GDM1 (cell line): ENCODE measurements at regions not wholly inside any gene's neighbourhood (a gene's known extent, or its start where the extent isn't known, plus 50 kb on each side); places are given as distances from the start of the nearest gene placed in this dataset.

Experiments used
- DNase-seq: peaks from one replicate; lab custom pipeline; 2025; lab: John Stamatoyannopoulos, UW

DNA sequence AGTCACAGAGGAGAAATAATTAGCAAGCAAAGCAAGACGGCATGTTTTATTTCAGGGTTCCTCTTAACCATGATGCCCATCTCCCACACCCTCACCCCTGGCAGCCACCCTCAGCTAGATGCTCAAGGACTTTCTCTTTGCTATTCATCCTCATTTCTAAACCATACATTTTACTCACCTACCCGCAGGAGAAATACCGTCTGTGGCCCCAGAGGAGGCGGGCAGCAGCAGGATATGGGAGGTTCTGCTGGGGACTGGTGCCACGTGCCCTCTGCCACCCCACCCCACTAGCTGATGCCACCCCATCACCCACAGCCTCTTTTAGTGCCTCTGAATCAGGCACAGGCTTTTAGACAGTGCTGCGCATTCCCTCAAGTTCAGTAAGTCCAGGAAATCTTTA lies 168.7 kb upstream of the ITGB1 start:
- no peak for DNase-seq

DNA sequence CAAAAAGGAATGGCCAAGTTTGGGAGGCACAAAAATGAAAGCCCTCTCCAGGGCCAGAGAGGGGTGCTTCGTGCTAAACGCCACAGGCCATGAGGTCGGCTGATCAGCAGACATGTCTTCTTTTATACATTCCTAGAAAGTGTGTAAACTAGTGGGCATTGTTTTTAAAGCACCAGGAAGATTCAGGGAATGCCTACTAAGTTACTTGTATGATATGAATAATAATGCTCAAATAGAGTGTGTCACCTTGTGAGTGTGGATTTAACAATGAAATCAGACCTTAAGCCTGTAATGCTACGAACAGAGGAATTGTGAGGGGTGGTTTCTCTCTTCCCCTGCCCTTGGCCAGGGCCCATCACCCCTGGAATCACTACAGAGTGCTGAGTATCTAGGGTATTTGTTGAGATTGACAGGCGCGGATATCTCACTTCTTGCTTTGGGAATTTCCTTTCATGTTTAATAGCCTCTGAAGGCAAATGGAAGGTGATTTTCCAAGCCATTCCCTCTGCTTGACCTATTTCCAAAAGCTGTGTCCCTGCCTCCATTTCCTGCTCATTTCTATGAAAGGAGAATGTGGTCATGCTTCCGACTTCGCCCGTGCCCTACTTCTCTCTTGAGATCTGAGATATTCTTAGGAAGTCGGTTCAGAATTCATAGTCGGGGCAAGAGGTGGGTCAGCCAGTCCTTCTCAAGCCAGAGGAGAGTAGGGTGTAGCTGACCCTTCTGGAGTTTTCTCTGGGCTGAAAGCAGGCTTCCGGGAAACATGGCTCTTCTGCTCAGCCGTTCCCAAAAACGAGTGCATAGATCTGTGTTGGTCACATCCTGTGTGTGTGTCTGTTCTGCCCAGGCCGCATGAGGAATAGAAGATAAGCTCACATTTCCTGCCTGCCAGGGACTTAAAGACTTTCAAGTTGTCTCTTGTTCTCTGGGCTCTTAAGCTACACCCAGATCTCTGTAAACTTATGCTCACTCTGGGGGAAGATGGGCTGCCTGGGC lies 167.8 kb upstream of the ITGB1 start:
- DNase-seq: peak; percentile 51

DNA sequence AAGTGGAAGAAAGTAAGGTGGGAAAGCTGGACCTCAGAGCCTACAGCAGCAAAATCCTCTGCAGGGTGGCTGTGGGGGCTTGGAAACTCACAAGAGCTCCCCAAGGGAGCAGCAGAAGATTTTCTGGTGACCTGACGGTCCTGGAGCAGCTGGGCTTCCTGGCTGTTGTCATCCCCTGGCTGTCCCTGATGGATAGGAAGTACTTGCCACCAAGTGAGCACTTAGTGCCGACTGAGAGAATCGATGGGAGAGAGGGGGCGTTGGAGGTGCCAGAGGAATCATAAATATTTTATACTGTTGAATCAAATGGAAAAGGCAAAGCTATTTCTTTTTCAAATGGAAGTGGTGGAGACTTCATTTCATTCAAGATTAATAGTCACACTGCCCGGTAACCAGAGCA lies 167.1 kb upstream of the ITGB1 start:
- DNase-seq: no peak

DNA sequence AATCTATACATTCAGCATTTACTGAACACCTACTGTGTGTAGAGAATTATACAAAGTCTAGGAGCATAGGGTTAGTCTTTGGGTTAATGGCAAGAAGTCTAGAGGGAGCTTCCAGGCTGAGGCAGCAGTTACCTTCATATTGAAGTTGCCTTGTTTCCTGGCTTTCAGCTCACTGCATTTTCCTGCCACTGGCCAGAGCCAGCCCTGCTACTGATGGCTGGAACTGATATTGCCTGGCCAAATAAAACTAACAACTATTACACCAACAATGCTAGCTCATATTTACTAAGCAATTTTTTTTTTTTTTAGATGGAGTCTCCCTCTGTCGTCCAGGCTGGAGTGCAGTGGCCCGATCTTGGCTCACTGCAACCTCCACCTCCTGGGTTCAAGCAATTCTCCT lies 165.7 kb upstream of the ITGB1 start:
- DNase-seq: no peak

DNA sequence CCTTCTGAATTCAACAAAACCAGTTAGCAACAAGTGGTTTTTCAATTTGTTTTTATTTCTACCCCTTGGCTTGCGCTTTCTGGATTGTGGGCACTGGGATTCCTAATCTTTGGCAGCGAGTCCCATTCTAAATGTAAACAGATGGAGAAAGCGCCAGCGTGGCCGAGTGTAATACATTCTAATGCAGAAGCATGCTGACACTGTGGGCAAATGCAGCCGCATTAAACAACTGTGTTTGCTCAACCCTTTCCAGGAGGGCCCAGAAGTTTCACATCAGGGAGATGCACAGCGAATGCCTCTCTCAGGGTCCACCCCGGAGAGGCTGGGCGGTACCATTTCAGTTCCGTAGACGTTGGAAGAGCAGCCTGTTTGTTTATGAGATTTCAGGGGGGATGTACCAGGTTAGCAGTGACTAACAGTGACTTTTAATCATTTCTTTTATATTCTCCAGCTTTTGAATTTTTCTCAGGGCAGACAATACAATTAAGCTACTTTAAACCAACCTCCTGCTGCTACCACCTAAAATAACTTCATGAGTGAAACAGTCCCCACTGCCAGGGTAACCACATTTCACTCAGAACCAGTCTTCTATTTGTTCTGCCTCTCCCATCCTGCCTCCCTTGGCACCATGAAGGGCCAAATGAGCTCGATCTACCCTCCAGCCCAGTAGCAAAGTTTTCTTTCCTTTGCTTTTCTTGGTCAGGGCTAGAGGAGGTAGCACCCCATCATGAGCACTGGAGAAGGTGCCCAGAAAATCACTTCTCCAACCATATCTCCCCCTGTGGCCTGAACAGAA lies 164.2 kb upstream of the ITGB1 start:
- DNase-seq: no peak

DNA sequence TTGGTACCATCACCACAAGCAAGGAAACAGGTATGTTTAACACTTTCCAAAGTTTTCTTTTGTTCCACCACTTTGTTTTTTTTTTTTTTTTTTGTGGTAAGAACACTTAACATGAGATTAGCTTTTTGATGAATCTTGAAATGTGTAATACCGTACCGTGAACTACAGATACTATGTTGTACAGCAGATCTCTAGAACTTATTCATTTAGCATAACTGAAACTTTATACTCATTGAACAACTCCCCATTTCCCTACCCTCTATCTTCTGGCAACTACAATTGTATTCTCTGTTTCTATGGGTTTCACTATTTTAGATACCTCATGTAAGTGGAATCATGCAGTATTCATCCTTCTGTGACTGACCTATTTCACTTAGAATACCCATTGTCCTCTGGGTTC lies 162.7 kb upstream of the ITGB1 start:
- DNase-seq: no peak

DNA sequence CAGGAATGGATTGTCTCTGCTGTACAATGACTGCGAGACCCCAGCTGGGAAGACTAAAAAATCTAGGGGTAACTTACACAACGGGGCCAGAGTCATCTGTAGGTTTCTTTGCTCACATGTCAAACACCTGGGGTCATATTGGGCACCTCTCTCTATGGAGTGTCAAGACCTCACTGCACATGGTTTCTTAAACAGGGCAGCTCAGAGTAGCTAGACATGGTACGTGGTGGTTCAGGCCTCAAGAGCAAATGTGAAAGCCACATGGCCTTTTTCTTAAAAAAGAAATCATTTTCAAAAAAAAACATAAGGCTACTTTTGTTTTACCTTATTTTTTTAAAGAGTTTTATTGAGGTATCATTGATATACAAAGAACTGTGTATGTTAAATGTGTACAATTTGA lies 162.2 kb upstream of the ITGB1 start:
- no peak for DNase-seq

DNA sequence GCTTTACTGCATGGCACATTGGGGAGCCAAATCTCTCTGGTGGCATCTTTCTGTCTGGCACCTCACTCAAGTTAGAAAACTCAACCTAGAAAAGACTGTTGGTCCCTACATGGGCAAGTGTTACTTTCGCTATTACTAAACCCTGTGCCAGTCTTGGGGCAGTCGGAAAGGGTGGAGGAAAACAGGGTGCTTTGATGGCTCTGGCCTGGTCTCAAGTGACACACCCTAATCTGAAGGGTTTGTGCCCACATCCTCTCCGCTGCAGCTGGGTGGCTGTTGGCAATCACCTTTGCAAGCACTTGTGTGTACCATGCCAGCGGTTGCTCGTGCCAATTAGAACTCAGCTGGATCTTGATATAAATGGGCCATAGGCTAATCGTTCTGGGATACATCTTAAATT lies 159.8 kb upstream of the ITGB1 start:
- DNase-seq: no peak

DNA sequence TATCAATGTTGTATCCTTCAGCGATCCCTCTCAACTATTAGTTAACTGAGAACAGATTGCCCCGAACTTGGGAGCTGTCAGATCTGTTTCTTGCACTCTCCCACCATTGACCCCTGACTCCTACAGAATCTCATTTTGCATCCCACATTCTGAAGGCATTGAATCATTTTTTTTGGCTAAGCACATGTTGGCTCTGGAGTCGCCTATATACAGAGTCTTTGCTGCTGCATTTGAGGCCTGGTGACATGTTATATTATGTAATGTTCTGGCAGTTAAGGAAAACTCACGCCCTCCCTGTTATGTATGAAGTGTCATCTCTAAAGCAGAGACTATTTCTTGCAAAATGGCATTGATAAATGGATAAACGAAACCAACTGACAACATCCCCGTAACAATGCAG lies 159.2 kb upstream of the ITGB1 start:
- no peak for DNase-seq

DNA sequence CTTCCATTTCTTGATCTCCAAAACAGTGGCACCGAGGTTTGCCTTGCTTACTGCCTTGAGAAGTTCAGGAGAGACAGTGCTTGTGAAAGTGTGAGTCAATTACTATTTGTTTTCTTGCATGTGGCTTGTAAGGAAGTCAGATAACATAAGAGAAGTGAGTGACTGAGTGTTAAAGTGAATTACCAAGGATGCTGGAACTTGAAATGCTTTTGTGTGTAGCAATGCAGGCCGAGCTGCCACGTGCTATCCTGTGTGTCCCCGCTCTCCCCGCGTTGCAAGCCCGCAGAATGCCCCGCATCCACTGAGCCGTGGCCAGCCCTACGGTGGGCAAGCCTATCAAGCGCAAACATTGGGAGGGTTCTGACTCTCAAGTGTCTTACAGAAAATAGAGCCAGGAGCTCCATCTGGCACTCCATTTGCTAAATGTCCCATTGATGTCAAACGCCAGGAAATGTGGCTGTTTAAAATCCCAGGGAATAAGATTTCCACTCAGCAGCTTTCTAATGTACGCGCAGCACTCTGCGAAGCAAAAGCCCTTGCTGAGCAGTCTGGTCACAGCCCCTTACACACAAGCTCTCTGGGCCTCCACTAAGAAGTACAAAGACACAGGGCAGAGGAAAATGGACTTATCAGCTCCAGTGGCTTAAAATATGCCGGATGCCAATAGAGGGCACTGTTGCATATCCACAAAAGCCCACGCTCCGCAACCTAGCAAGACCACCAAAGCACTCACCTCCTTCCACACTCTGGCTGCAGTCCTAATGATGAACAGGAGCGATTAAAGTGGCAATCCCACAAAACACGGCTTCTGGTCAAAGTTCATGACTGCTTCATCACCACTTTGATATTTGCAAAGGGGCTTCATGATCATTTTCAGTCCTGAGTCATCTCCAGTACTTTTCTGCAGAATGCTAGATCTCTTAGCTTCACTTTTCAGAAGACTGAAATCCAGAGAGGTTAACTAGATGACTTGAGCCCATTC lies 158.0 kb upstream of the ITGB1 start:
- peak; percentile 2 for DNase-seq

DNA sequence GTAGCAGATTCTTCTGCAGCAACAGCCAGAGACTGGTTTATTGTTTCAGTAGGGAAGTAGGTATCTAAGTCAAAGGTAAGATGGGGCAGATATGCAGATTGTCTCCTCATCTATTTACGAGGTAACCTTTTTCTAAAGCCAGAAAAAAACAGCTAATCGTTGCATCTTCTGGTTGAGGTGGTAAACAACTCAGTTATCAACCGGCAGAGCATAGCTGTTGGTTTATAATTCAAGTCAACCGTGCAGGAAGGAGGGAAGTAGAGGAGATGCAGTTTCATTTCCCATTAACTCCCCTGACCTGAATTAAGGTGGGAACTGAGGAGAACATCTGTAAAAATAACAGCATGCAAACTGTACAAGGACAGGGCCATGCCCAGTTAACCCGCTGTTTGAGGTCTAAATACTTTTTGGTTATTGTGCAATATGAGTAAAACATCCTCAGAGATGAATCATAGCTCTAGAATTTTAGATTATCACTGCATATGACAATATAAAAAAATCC lies 156.5 kb upstream of the ITGB1 start:
- DNase-seq: no peak

DNA sequence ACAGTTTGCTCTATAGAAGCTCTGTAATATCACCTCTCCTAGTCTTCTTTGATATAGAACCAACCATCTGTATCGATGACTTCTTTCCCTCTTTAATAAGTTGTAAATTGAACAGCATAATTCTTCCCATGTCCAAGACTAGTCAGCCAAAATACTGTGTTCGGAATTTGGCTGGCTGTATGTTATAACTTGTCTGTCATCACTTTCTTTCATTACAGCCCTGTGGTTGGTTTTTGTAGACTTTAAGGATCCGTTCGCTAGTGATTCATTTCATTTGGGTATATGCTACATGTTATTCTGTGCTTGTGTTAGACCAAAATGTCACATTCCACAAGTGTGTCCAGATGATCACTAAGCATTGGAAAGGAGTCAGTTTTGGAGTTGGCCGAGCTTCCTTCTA lies 155.4 kb upstream of the ITGB1 start:
- DNase-seq: no peak

DNA sequence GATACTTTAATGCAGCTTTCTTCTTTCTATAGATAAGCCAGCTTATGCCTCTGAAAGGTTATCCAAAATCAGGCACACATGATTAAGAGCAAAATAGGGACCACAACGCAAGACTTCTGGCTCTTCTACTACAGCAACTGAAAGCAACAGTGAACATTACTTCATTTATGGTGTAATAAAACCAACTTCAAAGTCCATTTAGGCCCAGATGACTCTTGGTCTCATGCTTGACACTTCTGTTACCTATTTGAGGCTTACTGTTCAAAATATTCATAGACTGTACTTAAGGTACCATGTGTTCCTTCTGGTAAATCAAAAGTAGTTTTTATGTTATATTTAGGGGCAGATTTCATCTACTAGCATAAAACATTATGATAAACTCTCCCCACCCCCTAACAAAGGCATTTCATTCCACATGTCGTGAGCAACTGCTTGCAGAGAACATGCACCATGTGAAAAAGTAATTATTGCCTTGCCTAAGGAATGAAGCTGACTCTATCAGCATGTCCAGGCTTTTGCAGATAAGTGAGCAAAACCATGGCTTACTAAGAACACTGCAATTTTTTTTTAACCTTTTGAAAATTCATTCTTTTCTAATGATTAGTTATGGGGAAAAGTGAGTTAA lies 154.9 kb upstream of the ITGB1 start:
- no peak for DNase-seq

DNA sequence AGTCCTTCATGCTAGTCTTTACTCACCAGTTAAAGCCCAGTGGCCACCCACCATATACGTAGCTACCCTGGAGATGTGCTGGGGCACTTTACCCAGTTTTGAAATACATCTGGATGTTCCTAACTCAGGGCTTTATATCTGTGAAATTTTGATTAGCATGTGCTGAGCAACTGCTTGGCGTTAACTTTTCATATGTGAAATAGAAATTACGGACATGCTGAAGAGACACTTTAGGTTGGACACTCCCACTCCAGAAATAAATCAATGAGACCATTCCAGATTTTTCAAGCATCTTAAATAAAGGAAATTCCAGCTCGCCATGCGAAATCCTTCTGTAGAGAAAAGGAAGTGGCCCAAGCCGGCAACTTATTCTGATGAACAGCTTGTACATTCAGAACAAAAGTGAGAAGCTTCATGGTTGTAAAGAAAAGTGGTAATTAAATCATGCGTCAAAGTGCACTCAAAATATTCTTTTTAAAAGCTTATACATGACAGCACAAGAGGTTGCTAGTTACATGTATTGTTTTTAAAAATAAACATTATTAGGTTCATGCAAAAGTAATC lies 153.5 kb upstream of the ITGB1 start:
- no peak for DNase-seq

DNA sequence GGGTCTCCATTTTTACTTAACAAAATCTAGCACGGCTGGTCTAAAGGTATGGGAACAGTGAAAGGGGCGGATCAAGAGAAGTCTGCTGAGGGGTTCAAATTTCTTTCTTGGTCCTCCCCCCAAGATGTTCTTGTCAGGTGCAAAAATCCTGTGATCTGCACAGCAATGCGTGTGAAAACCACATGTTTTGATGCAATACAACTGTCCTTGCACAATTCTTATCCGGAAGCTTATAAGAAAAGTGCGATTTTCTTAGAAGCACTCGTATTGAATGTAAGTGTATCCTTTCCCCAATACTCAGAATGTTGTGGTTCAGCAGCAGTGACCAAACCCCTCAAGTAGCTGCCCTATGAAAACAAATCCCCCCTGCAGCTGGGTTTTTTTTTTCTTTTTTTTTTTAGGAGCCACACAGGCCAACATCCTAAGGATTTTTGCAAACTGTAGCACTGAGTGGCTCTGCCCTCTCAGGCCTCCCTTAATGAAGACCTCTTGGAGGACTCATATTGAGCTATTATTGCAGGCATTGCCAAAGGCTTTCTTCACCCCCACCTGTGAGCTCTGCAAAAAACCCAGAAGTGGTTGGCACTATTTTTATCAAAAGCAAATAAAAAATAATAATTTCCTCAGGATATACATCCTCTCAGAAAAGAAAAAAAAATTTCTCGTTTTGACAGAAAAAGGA lies 151.9 kb upstream of the ITGB1 start:
- DNase-seq: no peak

DNA sequence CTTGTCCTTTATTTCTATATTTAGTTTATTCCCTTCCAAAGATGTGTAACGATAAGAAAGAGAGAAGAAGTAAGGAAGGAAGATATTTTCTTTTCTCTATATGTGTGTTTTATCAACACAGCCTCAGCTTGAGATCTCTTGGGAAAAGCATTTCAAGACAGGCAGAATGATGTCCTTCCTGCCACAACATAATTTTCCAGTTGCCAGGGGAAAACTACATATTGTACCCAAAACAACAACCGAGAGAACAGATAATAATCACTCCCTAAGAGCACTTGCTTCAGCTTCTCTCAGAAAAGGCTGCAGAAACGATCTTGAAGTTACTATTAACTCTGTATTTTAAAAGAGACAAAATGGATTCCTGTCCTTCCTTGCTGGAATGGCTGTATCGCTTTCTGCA lies 151.4 kb upstream of the ITGB1 start:
- no peak for DNase-seq

DNA sequence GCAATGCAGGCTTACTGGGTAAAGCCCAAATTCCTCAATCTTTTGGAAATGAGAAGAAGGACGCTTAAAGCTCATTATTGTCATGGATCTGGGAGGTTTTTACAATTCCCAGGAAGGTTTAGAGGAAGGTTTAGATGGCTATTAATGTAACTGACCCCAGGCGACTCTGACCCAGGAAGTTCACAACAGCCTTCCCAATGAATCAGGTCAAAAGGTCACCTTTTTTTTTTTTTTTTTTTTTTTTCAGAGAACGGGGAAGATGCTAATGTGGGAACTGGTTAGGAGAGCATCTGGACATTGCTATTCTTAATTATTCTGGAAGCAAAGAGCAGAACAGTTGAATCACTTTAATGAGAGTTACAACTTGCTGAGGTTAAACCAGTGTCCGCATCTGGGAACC lies 149.9 kb upstream of the ITGB1 start:
- DNase-seq: no peak

DNA sequence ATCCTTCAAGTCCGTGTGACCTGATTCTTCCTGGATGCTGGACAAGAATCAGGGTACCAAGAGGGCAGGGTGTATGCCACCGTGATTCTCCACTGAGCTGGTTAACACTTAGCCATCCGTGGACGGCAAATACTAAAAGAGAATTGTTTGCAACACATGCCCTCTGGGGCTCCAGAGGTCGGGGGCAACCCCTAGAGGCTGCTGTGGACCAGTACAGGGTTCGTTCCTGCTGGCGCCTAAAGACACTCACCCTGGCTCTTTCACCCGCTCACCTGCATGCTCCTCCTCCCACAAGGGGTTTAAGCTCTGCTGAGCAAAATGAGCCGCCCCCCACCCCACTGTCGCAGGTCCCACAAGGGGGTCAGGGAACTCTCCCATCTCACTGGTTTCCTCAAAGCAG lies 148.7 kb upstream of the ITGB1 start:
- no peak for DNase-seq

DNA sequence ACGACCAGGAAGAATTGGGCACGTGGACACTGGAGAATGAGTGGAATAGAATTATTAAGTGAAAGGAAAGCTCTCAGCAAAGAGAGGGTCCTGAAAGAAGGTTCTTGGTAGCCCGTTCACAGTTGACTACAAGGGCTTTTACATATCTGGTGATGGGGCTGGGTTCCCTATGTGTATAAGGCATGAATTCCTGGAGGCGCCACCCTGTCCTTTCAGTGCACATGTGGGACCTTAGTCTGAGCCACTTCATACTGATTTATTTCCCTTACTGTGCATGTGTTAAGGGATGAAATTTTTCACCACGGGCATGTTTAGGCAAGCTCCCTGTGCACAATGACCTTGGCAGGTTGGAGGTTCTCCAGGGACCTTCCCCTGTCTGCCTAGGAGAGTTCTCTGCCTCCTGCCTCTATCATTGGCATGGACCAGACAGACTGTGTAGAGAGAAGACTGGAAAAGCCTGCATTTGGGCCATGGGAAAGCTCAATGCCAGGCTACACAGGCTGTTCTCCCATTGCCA lies 145.9 kb upstream of the ITGB1 start:
- no peak for DNase-seq

DNA sequence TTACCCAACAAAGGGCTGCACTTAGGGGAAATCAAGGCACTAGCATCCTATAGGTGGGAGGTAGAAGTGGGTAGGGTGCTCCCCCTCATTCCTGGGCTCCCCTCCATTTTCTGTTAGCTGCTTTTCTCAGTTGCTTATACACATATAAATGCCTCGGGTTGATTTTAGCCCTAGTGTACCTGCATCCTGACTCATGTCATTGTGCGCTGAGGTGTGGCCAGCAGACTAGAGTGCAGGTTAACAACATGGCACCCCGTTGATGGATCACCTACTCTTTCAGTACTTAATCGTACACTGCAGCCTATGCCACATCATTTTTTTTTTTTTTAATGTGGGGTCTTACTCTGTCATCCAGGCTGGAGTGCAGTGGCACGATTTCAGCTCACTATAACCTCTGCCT lies 144.0 kb upstream of the ITGB1 start:
- DNase-seq: no peak
